Caco-2 (cell line): ENCODE measurements at regions not wholly inside any gene's neighbourhood (a gene's known extent, or its start where the extent isn't known, plus 50 kb on each side); places are given as distances from the start of the nearest gene placed in this dataset.

Source experiments
- BruUV-seq: library from RNA; stranded (reverse); fragments of 400-500 nt; replicated peaks from 2 replicates; lab custom pipeline; 2021; lab: Mats Ljungman, UMichigan
- CTCF ChIA-PET: fragments of 300-600 bp; sonication (Branson Sonifier 250); formaldehyde crosslinking; loops from one replicate; lab custom pipeline; 2022; ENCODE audit warnings: antibody characterized with exemption; lab: Charles Lee
- POLR2A ChIA-PET: fragments of 300-600 bp; sonication (Branson Sonifier 250); formaldehyde crosslinking; loops from one replicate; lab custom pipeline; 2022; ENCODE audit warnings: antibody characterized with exemption; lab: Charles Lee
- DNase-seq, 2 experiments: peaks; one replicate each; pipeline versions ENCODE4 v3.0.0 to v3.0.0-alpha.2; 2020 to 2022
- H3K27me3 ChIP-seq: replicated peaks from 2 replicates; pipeline ENCODE4 v1.6.0; 2011; ENCODE audit warnings: low read length; ENCODE audit not compliant: control insufficient read depth, insufficient read depth
- H3K36me3 ChIP-seq: 2 replicates; pipeline ENCODE4 v1.5.1; 2011; ENCODE audit warnings: low read length; ENCODE audit not compliant: control insufficient read depth, insufficient read depth
- H3K4me1 ChIP-seq: fragments of 250-450 bp; sonication (Bioruptor Pico); 2 replicates; pipeline ENCODE4 v1.5.1; 2020; ENCODE audit warnings: mild to moderate bottlenecking
- H3K4me3 ChIP-seq: 2 replicates; pipeline ENCODE4 v1.5.1; 2011; ENCODE audit warnings: low read depth, mild to moderate bottlenecking, control low read depth, low read length
- H3K9me3 ChIP-seq: fragments of 250-450 bp; sonication (Bioruptor Pico); 2 replicates; pipeline ENCODE4 v1.5.1; 2020; ENCODE audit warnings: mild to moderate bottlenecking, moderate library complexity
- H3K27ac Mint-ChIP-seq: one replicate; pipeline ENCODE4 v1.8.0; 2022; ENCODE audit warnings: mixed read lengths; ENCODE audit not compliant: unreplicated experiment
- H3K27me3 Mint-ChIP-seq: one replicate; pipeline ENCODE4 v1.8.0; 2022; ENCODE audit warnings: mixed read lengths; ENCODE audit not compliant: insufficient read depth, unreplicated experiment
- H3K36me3 Mint-ChIP-seq: one replicate; pipeline ENCODE4 v1.8.0; 2022; ENCODE audit warnings: mild to moderate bottlenecking, mixed read lengths; ENCODE audit not compliant: insufficient read depth, unreplicated experiment
- H3K4me1 Mint-ChIP-seq: one replicate; pipeline ENCODE4 v1.8.0; 2022; ENCODE audit warnings: low read depth, mixed read lengths; ENCODE audit not compliant: unreplicated experiment
- H3K4me3 Mint-ChIP-seq: one replicate; pipeline ENCODE4 v1.8.0; 2022; ENCODE audit warnings: mild to moderate bottlenecking, moderate library complexity, mixed read lengths; ENCODE audit not compliant: unreplicated experiment
- H3K9me3 Mint-ChIP-seq: one replicate; pipeline ENCODE4 v1.8.0; 2022; ENCODE audit warnings: mixed read lengths; ENCODE audit not compliant: unreplicated experiment
- intact Hi-C: fragments of 100-400 bp; cut with micrococcal nuclease; formaldehyde crosslinking; loops from one replicate; pipeline ENCODE4 v1.10.0; 2022; ENCODE audit not compliant: unreplicated experiment
- TF ChIP-seq, protein P1 (sequence below), 2 experiments: fragments of 200-600 bp in 1 of 2; IDR thresholded peaks; 1 replicate in 1 of 2; 2 replicates in 1 of 2; pipeline versions ENCODE4 v1.5.1 to v1.8.0; 2011 to 2022; ENCODE audit warnings: antibody characterized with exemption in 1 of 2, control low read depth in 1 of 2, inconsistent platforms in 1 of 2, low read depth in 1 of 2, low read length in 1 of 2, mild to moderate bottlenecking in 1 of 2, moderate library complexity in 1 of 2; ENCODE audit not compliant: insufficient read depth in 1 of 2, severe bottlenecking in 1 of 2, unreplicated experiment in 1 of 2

DNA sequence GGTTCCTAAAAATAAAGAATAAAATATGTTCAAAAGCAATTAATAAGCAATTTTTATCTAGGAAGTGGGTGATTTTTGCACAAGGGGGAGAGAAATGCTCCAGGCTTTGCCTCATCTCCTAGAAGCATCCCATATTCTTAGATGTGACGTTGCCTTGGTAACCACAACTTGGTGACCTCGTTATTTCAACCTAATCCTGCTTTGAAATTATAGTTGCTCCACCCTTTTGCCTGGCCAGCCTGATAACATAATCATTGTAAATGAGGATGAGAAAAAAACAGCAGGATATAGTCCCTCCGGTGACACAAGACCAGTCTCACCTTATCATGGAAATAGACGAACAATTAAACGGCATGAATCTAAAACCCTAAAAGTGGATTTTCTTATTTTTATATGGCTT, 194.4 kb downstream of the QDPR start:
- CTCF ChIA-PET = no interaction called here
- no peaks in the 10 kb centered on the region for H3K4me1 ChIP-seq
- no TSS peak for BruUV-seq

DNA sequence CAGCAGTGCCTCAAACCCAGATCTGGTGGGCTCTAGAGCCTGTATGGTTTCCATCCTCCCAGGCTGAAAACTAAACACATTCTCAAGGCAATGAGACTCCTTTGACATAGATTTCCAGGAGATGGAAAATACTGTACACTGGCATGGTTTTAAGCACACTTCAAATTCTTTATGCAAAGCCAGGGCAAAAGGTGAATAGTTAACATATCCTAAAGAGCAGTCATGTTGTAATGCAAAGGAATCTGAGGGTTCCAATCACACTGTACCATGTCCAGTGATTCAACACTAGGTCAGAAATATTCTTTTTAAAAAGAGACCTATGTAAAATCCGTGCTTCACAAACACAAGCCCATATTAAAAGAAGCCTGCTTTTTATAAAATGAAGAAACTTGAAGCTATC, 195.3 kb downstream of the QDPR start:
- Mint-ChIP-seq H3K4me1 (no peaks in the 10 kb centered on the region), H3K4me3 (no peak overlapping the region), H3K9me3 (no peaks in the 10 kb centered on the region), H3K36me3 (no peaks in the 10 kb centered on the region), H3K27ac (no peak overlapping the region), H3K27me3 (peaks cover 10% of the 10 kb centered on the region)
- no TSS peak for BruUV-seq
- H3K36me3 ChIP-seq = no peaks in the 10 kb centered on the region
- ChIA-PET POLR2A (no interaction called here), CTCF (no interaction called here)
- H3K27me3 ChIP-seq = no peaks in the 10 kb centered on the region
- no peaks in the 10 kb centered on the region for H3K9me3 ChIP-seq
- TF ChIP-seq, protein P1, sequence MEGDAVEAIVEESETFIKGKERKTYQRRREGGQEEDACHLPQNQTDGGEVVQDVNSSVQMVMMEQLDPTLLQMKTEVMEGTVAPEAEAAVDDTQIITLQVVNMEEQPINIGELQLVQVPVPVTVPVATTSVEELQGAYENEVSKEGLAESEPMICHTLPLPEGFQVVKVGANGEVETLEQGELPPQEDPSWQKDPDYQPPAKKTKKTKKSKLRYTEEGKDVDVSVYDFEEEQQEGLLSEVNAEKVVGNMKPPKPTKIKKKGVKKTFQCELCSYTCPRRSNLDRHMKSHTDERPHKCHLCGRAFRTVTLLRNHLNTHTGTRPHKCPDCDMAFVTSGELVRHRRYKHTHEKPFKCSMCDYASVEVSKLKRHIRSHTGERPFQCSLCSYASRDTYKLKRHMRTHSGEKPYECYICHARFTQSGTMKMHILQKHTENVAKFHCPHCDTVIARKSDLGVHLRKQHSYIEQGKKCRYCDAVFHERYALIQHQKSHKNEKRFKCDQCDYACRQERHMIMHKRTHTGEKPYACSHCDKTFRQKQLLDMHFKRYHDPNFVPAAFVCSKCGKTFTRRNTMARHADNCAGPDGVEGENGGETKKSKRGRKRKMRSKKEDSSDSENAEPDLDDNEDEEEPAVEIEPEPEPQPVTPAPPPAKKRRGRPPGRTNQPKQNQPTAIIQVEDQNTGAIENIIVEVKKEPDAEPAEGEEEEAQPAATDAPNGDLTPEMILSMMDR (IDR thresholded peaks at IDR 0.05; ENCODE audit: insufficient read depth in 1 of 2, low read depth in 1 of 2, low read length in 1 of 2, severe bottlenecking in 1 of 2, unreplicated experiment in 1 of 2) = no peak
- intact Hi-C loops = no loop called here
- H3K4me1 ChIP-seq = no peaks in the 10 kb centered on the region
- DNase-seq = no peak
- H3K4me3 ChIP-seq = no peak overlapping the region

More for the DNA sequence above, 194.4 kb downstream of the QDPR start:
- H3K4me3 ChIP-seq = no peak overlapping the region
- no peaks in the 10 kb centered on the region for H3K9me3 Mint-ChIP-seq
- no peaks in the 10 kb centered on the region for H3K27me3 ChIP-seq
- intact Hi-C loops = no loop called here
- H3K36me3 ChIP-seq = no peaks in the 10 kb centered on the region
- H3K9me3 ChIP-seq = no peaks in the 10 kb centered on the region
- H3K36me3 Mint-ChIP-seq = no peaks in the 10 kb centered on the region
- no peak overlapping the region for H3K27ac Mint-ChIP-seq
- H3K4me3 Mint-ChIP-seq = no peak overlapping the region
- peaks cover 10% of the 10 kb centered on the region for H3K27me3 Mint-ChIP-seq
- POLR2A ChIA-PET = no interaction called here
- TF ChIP-seq, protein P1 (IDR thresholded peaks at IDR 0.05; ENCODE audit: insufficient read depth in 1 of 2, low read depth in 1 of 2, low read length in 1 of 2, severe bottlenecking in 1 of 2, unreplicated experiment in 1 of 2) = no peak
- no peaks in the 10 kb centered on the region for H3K4me1 Mint-ChIP-seq
- DNase-seq = no peak

DNA sequence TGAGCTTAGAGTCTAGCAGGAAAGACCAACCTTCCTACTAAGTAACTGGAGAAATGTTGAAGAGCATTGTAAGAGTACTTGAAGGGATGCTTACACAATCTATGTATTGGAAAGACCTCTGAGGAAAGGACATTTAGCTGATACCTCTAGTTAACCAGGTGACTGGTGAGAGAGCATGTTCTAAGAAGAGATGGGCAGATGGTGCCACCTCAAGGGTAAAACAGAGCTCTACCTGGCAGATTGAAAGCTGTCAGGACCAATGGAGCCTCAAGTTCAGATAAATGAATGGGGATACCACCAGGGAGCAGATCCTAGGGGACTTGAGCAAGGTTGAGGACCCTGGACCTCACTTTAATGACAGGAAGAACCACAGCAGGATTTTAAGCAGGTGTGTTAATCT, 196.4 kb downstream of the QDPR start:
- BruUV-seq = no TSS peak
- ChIA-PET POLR2A (no interaction called here), CTCF (no interaction called here)
- Histone ChIP-seq H3K36me3 (no peaks in the 10 kb centered on the region), H3K4me1 (no peaks in the 10 kb centered on the region), H3K27me3 (no peaks in the 10 kb centered on the region), H3K4me3 (no peak overlapping the region), H3K9me3 (no peaks in the 10 kb centered on the region)
- DNase-seq = no peak
- Mint-ChIP-seq H3K4me3 (no peak overlapping the region), H3K9me3 (no peaks in the 10 kb centered on the region), H3K4me1 (no peaks in the 10 kb centered on the region), H3K27me3 (peaks cover 6% of the 10 kb centered on the region), H3K36me3 (no peaks in the 10 kb centered on the region), H3K27ac (no peak overlapping the region)
- intact Hi-C loops = no loop called here
- TF ChIP-seq, protein P1 (IDR thresholded peaks at IDR 0.05; ENCODE audit: insufficient read depth in 1 of 2, low read depth in 1 of 2, low read length in 1 of 2, severe bottlenecking in 1 of 2, unreplicated experiment in 1 of 2) = no peak
